ENCODE measurements at regions not wholly inside any gene's neighbourhood (a gene's known extent, or its start where the extent isn't known, plus 50 kb on each side); places are given as distances from the start of the nearest gene placed in this dataset.

DNA sequence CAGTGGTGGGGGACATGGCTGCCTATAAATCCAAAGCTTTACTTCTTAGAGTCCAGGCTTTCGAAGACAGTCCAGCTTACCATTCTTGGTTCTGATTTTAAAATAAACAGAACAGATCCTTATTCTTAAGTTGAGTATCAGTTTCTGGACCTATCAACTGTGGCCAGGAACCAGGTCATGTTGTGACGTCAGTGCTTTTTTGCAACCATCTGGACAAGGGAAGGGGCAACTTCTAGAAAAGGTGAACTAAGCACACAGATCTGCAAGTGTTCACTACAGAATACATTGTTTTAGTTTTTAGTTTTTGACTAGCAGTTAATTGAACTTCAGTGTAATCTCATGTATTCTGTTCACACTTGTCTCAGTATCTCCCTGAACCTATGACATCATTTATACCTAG, 326.0 kb upstream of the MGAT5 start:
- intact Hi-C loops (cut with DNase I) = no loop called here
- H3K4me3 ChIP-seq = no peak overlapping the region
- H3K4me1 ChIP-seq = no peaks in the 10 kb centered on the region
- H3K36me3 ChIP-seq (ENCODE audit: insufficient read depth in 1 of 2, low read depth in 1 of 2) = no peaks in the 10 kb centered on the region
- H3K9me3 ChIP-seq = no peaks in the 10 kb centered on the region
- ATAC-seq (no peak), DNase-seq (no peak)
- TF ChIP-seq, protein P1, sequence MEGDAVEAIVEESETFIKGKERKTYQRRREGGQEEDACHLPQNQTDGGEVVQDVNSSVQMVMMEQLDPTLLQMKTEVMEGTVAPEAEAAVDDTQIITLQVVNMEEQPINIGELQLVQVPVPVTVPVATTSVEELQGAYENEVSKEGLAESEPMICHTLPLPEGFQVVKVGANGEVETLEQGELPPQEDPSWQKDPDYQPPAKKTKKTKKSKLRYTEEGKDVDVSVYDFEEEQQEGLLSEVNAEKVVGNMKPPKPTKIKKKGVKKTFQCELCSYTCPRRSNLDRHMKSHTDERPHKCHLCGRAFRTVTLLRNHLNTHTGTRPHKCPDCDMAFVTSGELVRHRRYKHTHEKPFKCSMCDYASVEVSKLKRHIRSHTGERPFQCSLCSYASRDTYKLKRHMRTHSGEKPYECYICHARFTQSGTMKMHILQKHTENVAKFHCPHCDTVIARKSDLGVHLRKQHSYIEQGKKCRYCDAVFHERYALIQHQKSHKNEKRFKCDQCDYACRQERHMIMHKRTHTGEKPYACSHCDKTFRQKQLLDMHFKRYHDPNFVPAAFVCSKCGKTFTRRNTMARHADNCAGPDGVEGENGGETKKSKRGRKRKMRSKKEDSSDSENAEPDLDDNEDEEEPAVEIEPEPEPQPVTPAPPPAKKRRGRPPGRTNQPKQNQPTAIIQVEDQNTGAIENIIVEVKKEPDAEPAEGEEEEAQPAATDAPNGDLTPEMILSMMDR (IDR thresholded peaks at IDR 0.05) = no peak
- WGBS, 3 donors = 86 to 94% (median 93%) methylated on average over 2 of the region's 2 CpGs
- no peak overlapping the region for H3K27ac ChIP-seq
- no peaks in the 10 kb centered on the region for H3K27me3 ChIP-seq (ENCODE audit: insufficient read depth in 3 of 3, low read length in 2 of 3)

DNA sequence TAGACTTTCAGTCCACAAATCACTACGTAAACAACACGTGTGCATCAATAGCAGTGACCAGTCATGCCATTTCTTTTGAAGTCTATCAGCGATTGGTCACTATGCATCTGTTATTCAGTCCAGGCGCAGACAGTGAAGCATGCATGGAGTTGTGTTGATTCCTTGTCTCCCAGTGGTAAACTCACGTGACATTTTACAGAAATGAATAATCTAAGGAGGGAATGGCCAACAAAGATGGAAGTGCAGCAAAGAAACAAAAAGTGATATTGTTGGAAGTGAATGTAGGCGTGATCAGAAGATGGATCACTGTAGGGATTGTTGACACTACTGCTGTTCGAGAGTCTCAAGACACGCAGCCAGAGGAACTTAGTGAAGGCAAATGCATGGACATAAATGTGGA, 317.8 kb upstream of the MGAT5 start:
- Histone ChIP-seq H3K36me3 (ENCODE audit: insufficient read depth in 1 of 2, low read depth in 1 of 2) (no peaks in the 10 kb centered on the region), H3K27ac (no peak overlapping the region), H3K27me3 (ENCODE audit: insufficient read depth in 3 of 3, low read length in 2 of 3) (no peaks in the 10 kb centered on the region), H3K9me3 (no peaks in the 10 kb centered on the region), H3K4me1 (no peaks in the 10 kb centered on the region), H3K4me3 (no peak overlapping the region)
- ATAC-seq (no peak), DNase-seq (no peak)
- TF ChIP-seq, protein P1 (IDR thresholded peaks at IDR 0.05) = no peak
- intact Hi-C loops (cut with DNase I) = no loop called here
- 84 to 95% (median 90%) methylated on average over 8 of the region's 8 CpGs for WGBS, 3 donors

DNA sequence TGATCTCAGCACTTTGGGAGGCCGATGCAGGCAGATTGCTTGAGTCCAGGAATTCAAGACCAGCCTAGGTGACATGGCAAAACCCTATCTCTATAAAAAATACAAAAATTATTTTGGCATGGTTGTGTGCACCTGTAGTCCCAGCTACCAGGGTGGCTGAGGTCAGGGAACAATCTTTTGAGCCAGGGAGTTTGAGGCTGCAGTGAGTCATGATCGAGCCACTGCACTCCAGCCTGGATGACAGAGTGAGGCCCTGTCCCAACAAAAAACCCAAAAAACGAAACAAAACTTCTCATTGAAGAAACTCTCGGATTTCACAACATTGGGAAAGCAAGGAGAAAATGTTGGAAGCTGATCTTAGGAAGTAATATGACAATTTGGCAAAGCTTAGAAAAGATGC, 317.3 kb upstream of the MGAT5 start:
- ATAC-seq = no peak
- intact Hi-C loops (cut with DNase I) = no loop called here

DNA sequence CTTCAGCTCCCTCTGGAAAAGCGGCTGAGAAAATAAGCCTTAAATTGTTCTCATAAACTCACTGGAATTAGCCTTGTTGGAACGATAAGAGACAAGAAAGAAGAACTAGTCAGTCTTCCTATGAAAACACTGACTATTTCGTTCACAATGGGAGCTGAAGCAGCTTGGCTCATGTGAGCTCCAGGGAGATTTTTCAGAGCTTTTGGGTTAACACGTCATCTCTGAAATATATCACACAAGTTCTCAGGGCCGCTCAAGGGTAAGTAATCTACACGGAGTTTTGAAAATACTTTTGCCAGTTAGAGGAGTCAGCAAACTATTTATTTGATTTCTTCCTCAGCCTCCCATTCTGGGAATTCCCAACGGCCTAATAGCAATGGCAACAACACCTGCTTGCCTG, 316.2 kb upstream of the MGAT5 start:
- no peak overlapping the region for H3K27ac ChIP-seq
- DNase-seq (no peak), ATAC-seq (no peak)
- WGBS, 3 donors = 31 to 37% (median 36%) methylated on average over 7 of the region's 7 CpGs
- no peaks in the 10 kb centered on the region for H3K4me1 ChIP-seq
- TF ChIP-seq, protein P1 (IDR thresholded peaks at IDR 0.05) = no peak
- H3K9me3 ChIP-seq = no peaks in the 10 kb centered on the region
- H3K36me3 ChIP-seq (ENCODE audit: insufficient read depth in 1 of 2, low read depth in 1 of 2) = no peaks in the 10 kb centered on the region
- no peaks in the 10 kb centered on the region for H3K27me3 ChIP-seq (ENCODE audit: insufficient read depth in 3 of 3, low read length in 2 of 3)
- intact Hi-C loops (cut with DNase I) = no loop called here
- H3K4me3 ChIP-seq = no peak overlapping the region

More for the DNA sequence above, 317.3 kb upstream of the MGAT5 start:
- Histone ChIP-seq H3K27me3 (ENCODE audit: insufficient read depth in 3 of 3, low read length in 2 of 3) (no peaks in the 10 kb centered on the region), H3K36me3 (ENCODE audit: insufficient read depth in 1 of 2, low read depth in 1 of 2) (no peaks in the 10 kb centered on the region), H3K27ac (no peak overlapping the region), H3K9me3 (no peaks in the 10 kb centered on the region), H3K4me3 (no peak overlapping the region), H3K4me1 (no peaks in the 10 kb centered on the region)
- 48 to 62% (median 62%) methylated on average over 4 of the region's 4 CpGs for WGBS, 3 donors
- DNase-seq = no peak
- TF ChIP-seq, protein P1 (IDR thresholded peaks at IDR 0.05) = no peak

DNA sequence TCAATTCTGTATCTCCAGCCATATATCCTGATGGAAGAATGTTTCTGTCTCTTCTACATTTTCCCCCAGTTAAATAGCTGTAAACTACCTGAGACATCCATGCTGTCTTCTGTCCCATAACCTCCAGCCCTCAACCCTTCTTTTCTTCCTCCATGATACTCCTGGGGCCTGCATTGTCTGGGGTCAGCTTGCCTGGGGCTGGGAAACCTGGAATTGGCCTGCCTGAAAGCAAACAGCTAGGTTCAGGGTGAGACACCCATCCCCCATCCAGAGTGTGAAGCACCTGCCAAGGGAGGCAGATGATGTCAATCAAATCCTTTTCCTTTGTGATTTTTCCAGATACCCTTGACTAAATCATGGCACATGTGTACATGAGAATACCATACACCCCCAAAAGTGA, 313.7 kb upstream of the MGAT5 start:
- DNase-seq = no peak
- Histone ChIP-seq H3K36me3 (ENCODE audit: insufficient read depth in 1 of 2, low read depth in 1 of 2) (no peaks in the 10 kb centered on the region), H3K9me3 (no peaks in the 10 kb centered on the region), H3K4me3 (no peak overlapping the region), H3K4me1 (no peaks in the 10 kb centered on the region), H3K27ac (no peak overlapping the region), H3K27me3 (ENCODE audit: insufficient read depth in 3 of 3, low read length in 2 of 3) (no peaks in the 10 kb centered on the region)
- ATAC-seq = no peak
- intact Hi-C loops (cut with DNase I) = no loop called here
- TF ChIP-seq, protein P1 (IDR thresholded peaks at IDR 0.05) = no peak

All from psoas muscle (tissue), 7 donors.